IPS DF 6.9 (cell line): ENCODE measurements at regions not wholly inside any gene's neighbourhood (a gene's known extent, or its start where the extent isn't known, plus 50 kb on each side); places are given as distances from the start of the nearest gene placed in this dataset.
"Not testable (repeated sequence)": the region's sequence is repeated elsewhere in the genome, so short reads cannot be mapped to it uniquely, and the experiment has no call there.

ENCODE experiments used
- DNase-seq: peaks from one replicate; pipeline ENCODE4 v3.0.0-alpha.2; 2013; ENCODE audit warnings: low read depth, low spot score
- H3K27ac ChIP-seq: one replicate; pipeline ENCODE4 v1.5.1; 2013; ENCODE audit warnings: low read length, control low read depth
- H3K27me3 ChIP-seq: 2 replicates; pipeline ENCODE4 v1.6.1; 2013; ENCODE audit warnings: mild to moderate bottlenecking, low read length; ENCODE audit not compliant: control insufficient read depth, insufficient read depth
- H3K36me3 ChIP-seq: 2 replicates; pipeline ENCODE4 v1.6.1; 2013; ENCODE audit warnings: low read length; ENCODE audit not compliant: control insufficient read depth, insufficient read depth
- H3K4me1 ChIP-seq: 2 replicates; pipeline ENCODE4 v1.6.1; 2013; ENCODE audit warnings: low read length; ENCODE audit not compliant: control insufficient read depth, insufficient read depth
- H3K4me3 ChIP-seq: 2 replicates; pipeline ENCODE4 v1.5.1; 2013; ENCODE audit warnings: mild to moderate bottlenecking, low read length
- H3K9me3 ChIP-seq: 2 replicates; pipeline ENCODE4 v1.6.1; 2013; ENCODE audit warnings: low read length, inconsistent platforms; ENCODE audit not compliant: control insufficient read depth, insufficient read depth
- WGBS: extraction: QIAGEN DNeasy Blood & Tissue Kit; methylation state at CpG from one replicate; pipeline ENCODE4 v1.1.7; 2013; ENCODE audit warnings: mixed read lengths, missing lambda C conversion rate; ENCODE audit not compliant: insufficient read length, insufficient coverage; 5-methylcytosine and 5-hydroxymethylcytosine counted together

DNA sequence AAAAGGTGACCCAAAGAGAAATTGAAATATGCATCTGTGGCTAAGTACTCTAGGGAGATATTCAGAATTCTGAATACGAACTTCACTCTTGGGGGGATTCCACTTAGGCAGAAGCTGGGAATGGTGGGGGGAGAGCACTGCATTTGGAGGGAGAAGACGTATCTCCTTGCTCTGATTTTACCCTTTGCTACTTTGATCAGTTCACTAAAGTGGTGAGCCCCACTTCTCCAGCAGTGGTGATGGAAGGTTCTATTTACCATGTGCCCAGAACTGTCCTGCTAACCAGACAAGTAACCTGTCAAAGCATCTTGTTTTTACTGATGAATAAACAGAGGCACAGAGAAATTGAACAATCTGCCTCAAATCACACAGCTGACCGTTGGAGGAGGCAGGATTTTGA lies 483.4 kb downstream of the SIPA1L2 start:
- no peaks in the 10 kb centered on the region for H3K9me3 ChIP-seq
- H3K4me1 ChIP-seq: no peaks in the 10 kb centered on the region
- no peak for DNase-seq
- no peaks in the 10 kb centered on the region for H3K27me3 ChIP-seq
- H3K4me3 ChIP-seq: no peak overlapping the region
- H3K36me3 ChIP-seq: no peaks in the 10 kb centered on the region
- WGBS: no CpG with 5 or more reads among the region's 3 CpGs
- H3K27ac ChIP-seq: no peak overlapping the region

GRCh38 chr1:232145768-232146167 lies 484.2 kb downstream of the SIPA1L2 start:
- H3K27ac ChIP-seq: no peak overlapping the region
- no peaks in the 10 kb centered on the region for H3K27me3 ChIP-seq
- no peaks in the 10 kb centered on the region for H3K36me3 ChIP-seq
- no peaks in the 10 kb centered on the region for H3K4me1 ChIP-seq
- no peak overlapping the region for H3K4me3 ChIP-seq
- H3K9me3 ChIP-seq: no peaks in the 10 kb centered on the region
- no peak for DNase-seq
- WGBS: no CpG with 5 or more reads among the region's 2 CpGs

GRCh38 chr1:232144696-232145230 lies 485.2 kb downstream of the SIPA1L2 start:
- WGBS: no CpG with 5 or more reads among the region's 8 CpGs
- H3K27me3 ChIP-seq: no peaks in the 10 kb centered on the region

GRCh38 chr1:232143315-232143886 lies 486.5 kb downstream of the SIPA1L2 start:
- H3K27ac ChIP-seq: no peak overlapping the region
- DNase-seq: no peak
- no CpG with 5 or more reads among the region's 3 CpGs for WGBS

More at GRCh38 chr1:232144696-232145230, 485.2 kb downstream of the SIPA1L2 start:
- no peaks in the 10 kb centered on the region for H3K4me1 ChIP-seq
- H3K4me3 ChIP-seq: no peak overlapping the region
- H3K36me3 ChIP-seq: no peaks in the 10 kb centered on the region
- no peak overlapping the region for H3K27ac ChIP-seq
- no peak for DNase-seq
- H3K9me3 ChIP-seq: no peaks in the 10 kb centered on the region

GRCh38 chr1:232142403-232143314 lies 487.3 kb downstream of the SIPA1L2 start:
- no peaks in the 10 kb centered on the region for H3K9me3 ChIP-seq
- no peak for DNase-seq
- H3K4me1 ChIP-seq: no peaks in the 10 kb centered on the region
- no CpG with 5 or more reads among the region's 8 CpGs for WGBS
- H3K27ac ChIP-seq: no peak overlapping the region
- H3K4me3 ChIP-seq: no peak overlapping the region
- H3K36me3 ChIP-seq: no peaks in the 10 kb centered on the region
- no peaks in the 10 kb centered on the region for H3K27me3 ChIP-seq

More at GRCh38 chr1:232143315-232143886, 486.5 kb downstream of the SIPA1L2 start:
- no peaks in the 10 kb centered on the region for H3K36me3 ChIP-seq
- no peak overlapping the region for H3K4me3 ChIP-seq
- H3K4me1 ChIP-seq: no peaks in the 10 kb centered on the region
- no peaks in the 10 kb centered on the region for H3K27me3 ChIP-seq
- H3K9me3 ChIP-seq: no peaks in the 10 kb centered on the region

- H3K9me3 ChIP-seq, H3K4me3 ChIP-seq, H3K4me1 ChIP-seq, DNase-seq, H3K36me3 ChIP-seq, H3K27ac ChIP-seq, H3K27me3 ChIP-seq: not testable (repeated sequence)
- no CpG with 5 or more reads among the region's 5 CpGs for WGBS
These were observed 488.8 kb downstream of the SIPA1L2 start for GRCh38 chr1:232141167-232141448.

DNA sequence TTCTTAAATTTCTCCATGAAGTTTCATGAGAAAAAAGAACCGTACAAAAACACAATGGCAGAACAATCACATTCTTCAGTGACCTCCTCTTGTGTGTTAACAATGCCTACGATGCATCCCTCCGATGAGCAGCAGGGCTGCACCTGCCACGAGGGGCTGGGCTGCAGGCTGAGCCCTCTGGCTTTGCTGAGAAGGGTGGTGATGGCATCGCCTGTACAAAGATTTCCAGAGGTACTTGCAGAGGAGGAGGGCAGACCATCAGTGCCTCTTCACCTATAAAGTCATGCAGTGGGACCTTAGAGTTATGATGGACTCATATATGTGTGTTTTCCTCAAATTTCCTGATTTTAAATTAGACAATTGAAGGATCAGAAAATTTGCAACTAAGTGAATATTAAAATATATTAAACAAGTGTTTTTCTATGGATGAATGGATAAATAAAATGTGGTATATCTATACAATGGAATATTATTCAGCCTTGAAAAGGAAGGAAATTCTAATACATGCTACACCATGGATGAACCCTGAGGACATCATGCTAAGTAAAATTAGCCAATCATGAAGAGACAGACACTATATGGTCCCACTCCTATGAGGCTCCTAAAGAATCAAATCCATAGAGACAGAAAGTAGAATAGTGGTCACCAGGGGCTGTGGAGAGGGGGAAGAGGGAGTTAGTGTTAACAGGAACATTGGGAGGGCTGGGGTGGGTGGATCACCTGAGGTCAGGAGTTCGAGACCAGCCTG lies 489.3 kb downstream of the SIPA1L2 start:
- Histone ChIP-seq H3K27me3 (no peaks in the 10 kb centered on the region), H3K27ac (no peak overlapping the region), H3K4me1 (no peaks in the 10 kb centered on the region), H3K36me3 (peaks cover 5% of the 10 kb centered on the region; the same call in 1 of the 2 replicates), H3K4me3 (no peak overlapping the region), H3K9me3 (no peaks in the 10 kb centered on the region)
- no CpG with 5 or more reads among the region's 6 CpGs for WGBS
- no peak for DNase-seq

DNA sequence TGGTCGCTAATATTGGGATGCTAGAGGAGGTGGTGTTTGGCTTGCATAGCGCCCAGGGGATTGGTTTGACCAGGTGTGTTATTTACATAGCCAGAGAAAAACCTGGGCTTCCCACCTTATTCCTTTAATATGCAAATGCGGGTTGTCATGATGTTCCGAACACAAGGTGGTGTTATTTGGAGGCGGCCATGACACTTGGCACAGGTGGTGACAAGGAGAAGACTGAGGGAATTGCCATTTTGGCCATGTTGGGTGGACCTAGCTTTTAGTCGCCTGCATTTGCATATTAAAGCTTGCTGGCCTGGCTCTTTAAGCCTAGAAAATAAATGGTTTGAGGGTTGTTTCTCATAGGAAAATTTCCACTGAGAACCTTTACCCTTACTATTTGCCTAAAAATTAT lies 490.5 kb downstream of the SIPA1L2 start:
- Histone ChIP-seq H3K27ac (no peak overlapping the region), H3K9me3 (no peaks in the 10 kb centered on the region), H3K36me3 (peaks cover 5% of the 10 kb centered on the region; the same call in 1 of the 2 replicates), H3K4me1 (no peaks in the 10 kb centered on the region), H3K4me3 (no peak overlapping the region), H3K27me3 (no peaks in the 10 kb centered on the region)
- WGBS: no CpG with 5 or more reads among the region's 6 CpGs
- no peak for DNase-seq

- Histone ChIP-seq H3K9me3 (no peaks in the 10 kb centered on the region), H3K4me3 (no peak overlapping the region), H3K27ac (no peak overlapping the region), H3K36me3 (peaks cover 5% of the 10 kb centered on the region; the same call in 1 of the 2 replicates), H3K27me3 (no peaks in the 10 kb centered on the region), H3K4me1 (no peaks in the 10 kb centered on the region)
- WGBS: no CpG with 5 or more reads among the region's 7 CpGs
- DNase-seq: no peak
These were observed 491.9 kb downstream of the SIPA1L2 start for GRCh38 chr1:232138044-232138443.

- Histone ChIP-seq H3K4me3 (no peak overlapping the region), H3K4me1 (peaks cover 1% of the 10 kb centered on the region; the same call in 1 of the 2 replicates), H3K27me3 (no peaks in the 10 kb centered on the region), H3K27ac (no peak overlapping the region), H3K9me3 (no peaks in the 10 kb centered on the region), H3K36me3 (peaks cover 5% of the 10 kb centered on the region; the same call in 1 of the 2 replicates)
- no CpG with 5 or more reads among the region's 3 CpGs for WGBS
- DNase-seq: no peak
These were observed 492.9 kb downstream of the SIPA1L2 start for GRCh38 chr1:232137066-232137465.
